ENCODE measurements at regions not wholly inside any gene's neighbourhood (a gene's known extent, or its start where the extent isn't known, plus 50 kb on each side); places are given as distances from the start of the nearest gene placed in this dataset.

GRCh38 chr6:169382735-169383134 lies 129.1 kb upstream of the THBS2 start:
- Mint-ChIP-seq H3K4me3 (no peak overlapping the region), H3K27ac (no peak overlapping the region), H3K27me3 (ENCODE audit: insufficient read depth, low read depth, poor library complexity) (peaks cover 6% of the 10 kb centered on the region), H3K36me3 (ENCODE audit: low read depth) (peaks cover 1% of the 10 kb centered on the region), H3K4me1 (no peaks in the 10 kb centered on the region), H3K9me3 (peaks cover 19% of the 10 kb centered on the region)
- H3K9me2 ChIP-seq (ENCODE audit: insufficient read depth), result no peaks in the 10 kb centered on the region
- no peak for ATAC-seq
- H3K27me3 ChIP-seq (ENCODE audit: insufficient read depth), result no peaks in the 10 kb centered on the region
- no peak overlapping the region for H3K4me2 ChIP-seq
- H3F3A ChIP-seq (replicated peaks; ENCODE audit: low read depth), result no peaks in the 10 kb centered on the region
- TF ChIP-seq EZH2phosphoT487 (IDR thresholded peaks at IDR 0.05; ENCODE audit: unreplicated experiment) (no peak), STAT1 (IDR thresholded peaks at IDR 0.05; ENCODE audit: unreplicated experiment) (no peak), NANOG (IDR thresholded peaks at IDR 0.05; ENCODE audit: borderline replicate concordance) (no peak), CREB1 (CRISPR knock-in tag; IDR thresholded peaks at IDR 0.05; ENCODE audit: low read depth) (no peak), POLR2AphosphoS5 (IDR thresholded peaks at IDR 0.05; ENCODE audit: low read depth) (no peak), ETS1 (IDR thresholded peaks at IDR 0.05) (no peak), JUNB (IDR thresholded peaks at IDR 0.05; ENCODE audit: unreplicated experiment) (no peak), ZNF331 (CRISPR knock-in tag; IDR thresholded peaks at IDR 0.05; ENCODE audit: low read depth) (no peak), ZNF114 (CRISPR knock-in tag; IDR thresholded peaks at IDR 0.05) (no peak), EZH2 (IDR thresholded peaks at IDR 0.05; ENCODE audit: low read depth, unreplicated experiment) (no peak)
- TF ChIP-seq, protein P1, sequence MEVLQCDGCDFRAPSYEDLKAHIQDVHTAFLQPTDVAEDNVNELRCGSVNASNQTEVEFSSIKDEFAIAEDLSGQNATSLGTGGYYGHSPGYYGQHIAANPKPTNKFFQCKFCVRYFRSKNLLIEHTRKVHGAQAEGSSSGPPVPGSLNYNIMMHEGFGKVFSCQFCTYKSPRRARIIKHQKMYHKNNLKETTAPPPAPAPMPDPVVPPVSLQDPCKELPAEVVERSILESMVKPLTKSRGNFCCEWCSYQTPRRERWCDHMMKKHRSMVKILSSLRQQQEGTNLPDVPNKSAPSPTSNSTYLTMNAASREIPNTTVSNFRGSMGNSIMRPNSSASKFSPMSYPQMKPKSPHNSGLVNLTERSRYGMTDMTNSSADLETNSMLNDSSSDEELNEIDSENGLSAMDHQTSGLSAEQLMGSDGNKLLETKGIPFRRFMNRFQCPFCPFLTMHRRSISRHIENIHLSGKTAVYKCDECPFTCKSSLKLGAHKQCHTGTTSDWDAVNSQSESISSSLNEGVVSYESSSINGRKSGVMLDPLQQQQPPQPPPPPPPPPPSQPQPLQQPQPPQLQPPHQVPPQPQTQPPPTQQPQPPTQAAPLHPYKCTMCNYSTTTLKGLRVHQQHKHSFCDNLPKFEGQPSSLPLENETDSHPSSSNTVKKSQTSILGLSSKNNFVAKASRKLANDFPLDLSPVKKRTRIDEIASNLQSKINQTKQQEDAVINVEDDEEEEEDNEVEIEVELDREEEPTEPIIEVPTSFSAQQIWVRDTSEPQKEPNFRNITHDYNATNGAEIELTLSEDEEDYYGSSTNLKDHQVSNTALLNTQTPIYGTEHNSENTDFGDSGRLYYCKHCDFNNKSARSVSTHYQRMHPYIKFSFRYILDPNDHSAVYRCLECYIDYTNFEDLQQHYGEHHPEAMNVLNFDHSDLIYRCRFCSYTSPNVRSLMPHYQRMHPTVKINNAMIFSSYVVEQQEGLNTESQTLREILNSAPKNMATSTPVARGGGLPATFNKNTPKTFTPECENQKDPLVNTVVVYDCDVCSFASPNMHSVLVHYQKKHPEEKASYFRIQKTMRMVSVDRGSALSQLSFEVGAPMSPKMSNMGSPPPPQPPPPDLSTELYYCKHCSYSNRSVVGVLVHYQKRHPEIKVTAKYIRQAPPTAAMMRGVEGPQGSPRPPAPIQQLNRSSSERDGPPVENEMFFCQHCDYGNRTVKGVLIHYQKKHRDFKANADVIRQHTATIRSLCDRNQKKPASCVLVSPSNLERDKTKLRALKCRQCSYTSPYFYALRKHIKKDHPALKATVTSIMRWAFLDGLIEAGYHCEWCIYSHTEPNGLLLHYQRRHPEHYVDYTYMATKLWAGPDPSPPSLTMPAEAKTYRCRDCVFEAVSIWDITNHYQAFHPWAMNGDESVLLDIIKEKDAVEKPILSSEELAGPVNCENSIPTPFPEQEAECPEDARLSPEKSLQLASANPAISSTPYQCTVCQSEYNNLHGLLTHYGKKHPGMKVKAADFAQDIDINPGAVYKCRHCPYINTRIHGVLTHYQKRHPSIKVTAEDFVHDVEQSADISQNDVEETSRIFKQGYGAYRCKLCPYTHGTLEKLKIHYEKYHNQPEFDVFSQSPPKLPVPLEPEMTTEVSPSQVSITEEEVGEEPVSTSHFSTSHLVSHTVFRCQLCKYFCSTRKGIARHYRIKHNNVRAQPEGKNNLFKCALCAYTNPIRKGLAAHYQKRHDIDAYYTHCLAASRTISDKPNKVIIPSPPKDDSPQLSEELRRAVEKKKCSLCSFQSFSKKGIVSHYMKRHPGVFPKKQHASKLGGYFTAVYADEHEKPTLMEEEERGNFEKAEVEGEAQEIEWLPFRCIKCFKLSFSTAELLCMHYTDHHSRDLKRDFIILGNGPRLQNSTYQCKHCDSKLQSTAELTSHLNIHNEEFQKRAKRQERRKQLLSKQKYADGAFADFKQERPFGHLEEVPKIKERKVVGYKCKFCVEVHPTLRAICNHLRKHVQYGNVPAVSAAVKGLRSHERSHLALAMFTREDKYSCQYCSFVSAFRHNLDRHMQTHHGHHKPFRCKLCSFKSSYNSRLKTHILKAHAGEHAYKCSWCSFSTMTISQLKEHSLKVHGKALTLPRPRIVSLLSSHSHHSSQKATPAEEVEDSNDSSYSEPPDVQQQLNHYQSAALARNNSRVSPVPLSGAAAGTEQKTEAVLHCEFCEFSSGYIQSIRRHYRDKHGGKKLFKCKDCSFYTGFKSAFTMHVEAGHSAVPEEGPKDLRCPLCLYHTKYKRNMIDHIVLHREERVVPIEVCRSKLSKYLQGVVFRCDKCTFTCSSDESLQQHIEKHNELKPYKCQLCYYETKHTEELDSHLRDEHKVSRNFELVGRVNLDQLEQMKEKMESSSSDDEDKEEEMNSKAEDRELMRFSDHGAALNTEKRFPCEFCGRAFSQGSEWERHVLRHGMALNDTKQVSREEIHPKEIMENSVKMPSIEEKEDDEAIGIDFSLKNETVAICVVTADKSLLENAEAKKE (CRISPR knock-in tag; IDR thresholded peaks at IDR 0.05), result no peak
- TF ChIP-seq, protein P2, sequence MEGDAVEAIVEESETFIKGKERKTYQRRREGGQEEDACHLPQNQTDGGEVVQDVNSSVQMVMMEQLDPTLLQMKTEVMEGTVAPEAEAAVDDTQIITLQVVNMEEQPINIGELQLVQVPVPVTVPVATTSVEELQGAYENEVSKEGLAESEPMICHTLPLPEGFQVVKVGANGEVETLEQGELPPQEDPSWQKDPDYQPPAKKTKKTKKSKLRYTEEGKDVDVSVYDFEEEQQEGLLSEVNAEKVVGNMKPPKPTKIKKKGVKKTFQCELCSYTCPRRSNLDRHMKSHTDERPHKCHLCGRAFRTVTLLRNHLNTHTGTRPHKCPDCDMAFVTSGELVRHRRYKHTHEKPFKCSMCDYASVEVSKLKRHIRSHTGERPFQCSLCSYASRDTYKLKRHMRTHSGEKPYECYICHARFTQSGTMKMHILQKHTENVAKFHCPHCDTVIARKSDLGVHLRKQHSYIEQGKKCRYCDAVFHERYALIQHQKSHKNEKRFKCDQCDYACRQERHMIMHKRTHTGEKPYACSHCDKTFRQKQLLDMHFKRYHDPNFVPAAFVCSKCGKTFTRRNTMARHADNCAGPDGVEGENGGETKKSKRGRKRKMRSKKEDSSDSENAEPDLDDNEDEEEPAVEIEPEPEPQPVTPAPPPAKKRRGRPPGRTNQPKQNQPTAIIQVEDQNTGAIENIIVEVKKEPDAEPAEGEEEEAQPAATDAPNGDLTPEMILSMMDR (conservative IDR thresholded peaks at IDR 0.05; ENCODE audit: low read depth in 2 of 2), result no peak
- TF ChIP-seq, protein P3, sequence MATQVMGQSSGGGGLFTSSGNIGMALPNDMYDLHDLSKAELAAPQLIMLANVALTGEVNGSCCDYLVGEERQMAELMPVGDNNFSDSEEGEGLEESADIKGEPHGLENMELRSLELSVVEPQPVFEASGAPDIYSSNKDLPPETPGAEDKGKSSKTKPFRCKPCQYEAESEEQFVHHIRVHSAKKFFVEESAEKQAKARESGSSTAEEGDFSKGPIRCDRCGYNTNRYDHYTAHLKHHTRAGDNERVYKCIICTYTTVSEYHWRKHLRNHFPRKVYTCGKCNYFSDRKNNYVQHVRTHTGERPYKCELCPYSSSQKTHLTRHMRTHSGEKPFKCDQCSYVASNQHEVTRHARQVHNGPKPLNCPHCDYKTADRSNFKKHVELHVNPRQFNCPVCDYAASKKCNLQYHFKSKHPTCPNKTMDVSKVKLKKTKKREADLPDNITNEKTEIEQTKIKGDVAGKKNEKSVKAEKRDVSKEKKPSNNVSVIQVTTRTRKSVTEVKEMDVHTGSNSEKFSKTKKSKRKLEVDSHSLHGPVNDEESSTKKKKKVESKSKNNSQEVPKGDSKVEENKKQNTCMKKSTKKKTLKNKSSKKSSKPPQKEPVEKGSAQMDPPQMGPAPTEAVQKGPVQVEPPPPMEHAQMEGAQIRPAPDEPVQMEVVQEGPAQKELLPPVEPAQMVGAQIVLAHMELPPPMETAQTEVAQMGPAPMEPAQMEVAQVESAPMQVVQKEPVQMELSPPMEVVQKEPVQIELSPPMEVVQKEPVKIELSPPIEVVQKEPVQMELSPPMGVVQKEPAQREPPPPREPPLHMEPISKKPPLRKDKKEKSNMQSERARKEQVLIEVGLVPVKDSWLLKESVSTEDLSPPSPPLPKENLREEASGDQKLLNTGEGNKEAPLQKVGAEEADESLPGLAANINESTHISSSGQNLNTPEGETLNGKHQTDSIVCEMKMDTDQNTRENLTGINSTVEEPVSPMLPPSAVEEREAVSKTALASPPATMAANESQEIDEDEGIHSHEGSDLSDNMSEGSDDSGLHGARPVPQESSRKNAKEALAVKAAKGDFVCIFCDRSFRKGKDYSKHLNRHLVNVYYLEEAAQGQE (IDR thresholded peaks at IDR 0.05; ENCODE audit: unreplicated experiment), result no peak
- H3K27ac ChIP-seq (ENCODE audit: low read depth), result no peak overlapping the region
- H3K4me3 ChIP-seq, result no peak overlapping the region
- H3K36me3 ChIP-seq (ENCODE audit: insufficient read depth), result no peaks in the 10 kb centered on the region
- H3K79me2 ChIP-seq (replicated peaks; ENCODE audit: insufficient read depth), result no peaks in the 10 kb centered on the region
- no peaks in the 10 kb centered on the region for H3K4me1 ChIP-seq (ENCODE audit: insufficient read depth)
- DNase-seq (ENCODE audit: low spot score), result no peak
- no peak overlapping the region for H2AFZ ChIP-seq
- H4K20me1 ChIP-seq (replicated peaks; ENCODE audit: insufficient read depth), result no peaks in the 10 kb centered on the region

All from GM23338 (cell line).